H1 (cell line): ENCODE measurements at regions not wholly inside any gene's neighbourhood (a gene's known extent, or its start where the extent isn't known, plus 50 kb on each side); places are given as distances from the start of the nearest gene placed in this dataset.

Source experiments
- CHD1 ChIP-seq: IDR thresholded peaks from 2 replicates; pipeline ENCODE4 v1.6.1; 2012; ENCODE audit warnings: low read depth, low read length, improper control_type of control experiment
- CHD2 ChIP-seq: IDR thresholded peaks from 2 replicates; pipeline ENCODE4 v1.6.1; 2012; ENCODE audit warnings: low read length, improper control_type of control experiment
- CREB1 ChIP-seq: IDR thresholded peaks from 2 replicates; pipeline ENCODE4 v1.6.1; 2012; ENCODE audit warnings: inconsistent platforms
- CTCF ChIP-seq, 3 experiments: IDR thresholded peaks; 1 replicate in 2 of 3; 2 replicates in 1 of 3; pipeline versions ENCODE4 v1.5.1 to v1.6.1; 2011; ENCODE audit warnings: low read length in 3 of 3, mild to moderate bottlenecking in 3 of 3, inconsistent platforms in 2 of 3, low read depth in 1 of 3, moderate library complexity in 1 of 3; ENCODE audit not compliant: insufficient read depth in 1 of 3; ENCODE audit errors: control extremely low read depth in 1 of 3
- EZH2 ChIP-seq: fragments of 200-600 bp; sonication (generic); IDR thresholded peaks from 2 replicates; pipeline ENCODE4 v1.7.1; 2012; ENCODE audit warnings: low read depth, mild to moderate bottlenecking, moderate library complexity, low read length, inconsistent platforms; ENCODE audit not compliant: severe bottlenecking
- KDM1A ChIP-seq: fragments of 200-600, 300-600 bp; sonication (generic); IDR thresholded peaks from 2 replicates; pipeline ENCODE4 v1.7.1; 2016; ENCODE audit warnings: mild to moderate bottlenecking, low read length, borderline replicate concordance
- POLR2A ChIP-seq, 2 experiments: IDR thresholded peaks; 1 replicate in 1 of 2; 2 replicates in 1 of 2; pipeline ENCODE4 v1.6.1; 2011; ENCODE audit warnings: low read depth in 2 of 2, low read length in 2 of 2, mild to moderate bottlenecking in 2 of 2; ENCODE audit errors: control extremely low read depth in 1 of 2
- POLR2AphosphoS5 ChIP-seq: IDR thresholded peaks from 2 replicates; pipeline ENCODE4 v1.6.1; 2011; ENCODE audit warnings: low read depth, low read length
- SIX5 ChIP-seq: IDR thresholded peaks from 2 replicates; pipeline ENCODE4 v1.6.1; 2011; ENCODE audit warnings: mild to moderate bottlenecking, low read depth, low read length
- SP1 ChIP-seq: IDR thresholded peaks from 2 replicates; pipeline ENCODE4 v1.6.1; 2011; ENCODE audit warnings: low read depth, low read length
- TCF12 ChIP-seq: IDR thresholded peaks from 2 replicates; pipeline ENCODE4 v1.6.1; 2011; ENCODE audit warnings: low read depth, mild to moderate bottlenecking, low read length

GRCh38 chr4:28254003-28254402 is 1393.4 kb downstream of the STIM2 start:
- TF ChIP-seq CTCF (IDR thresholded peaks at IDR 0.05; ENCODE audit: control extremely low read depth in 1 of 3, insufficient read depth in 1 of 3, low read depth in 1 of 3, low read length in 3 of 3) = no peak
- no peak for TF ChIP-seq SIX5
- no peak for TF ChIP-seq CREB1
- TF ChIP-seq KDM1A = no peak
- no peak for TF ChIP-seq TCF12
- no peak for TF ChIP-seq POLR2AphosphoS5
- no peak for TF ChIP-seq EZH2
- TF ChIP-seq CHD1 = no peak
- TF ChIP-seq POLR2A (IDR thresholded peaks at IDR 0.05; ENCODE audit: control extremely low read depth in 1 of 2, low read depth in 2 of 2, low read length in 2 of 2) = no peak
- no peak for TF ChIP-seq SP1
- TF ChIP-seq CHD2 = no peak
